OCI-LY7 (cell line): ENCODE measurements at regions not wholly inside any gene's neighbourhood (a gene's known extent, or its start where the extent isn't known, plus 50 kb on each side); places are given as distances from the start of the nearest gene placed in this dataset.

Experiments used
- BruUV-seq: library from RNA; stranded (reverse); fragments of 400-500 nt; replicated peaks from 2 replicates; lab custom pipeline; 2021; lab: Mats Ljungman, UMichigan
- CTCF ChIA-PET: fragments of 300-600 bp; sonication (Branson Sonifier 250); formaldehyde crosslinking; loops from one replicate; lab custom pipeline; 2022; ENCODE audit warnings: antibody characterized with exemption; ENCODE audit not compliant: unreplicated experiment; lab: Charles Lee
- POLR2A ChIA-PET: fragments of 300-600 bp; sonication (Branson Sonifier 250); formaldehyde crosslinking; loops from one replicate; lab custom pipeline; 2022; ENCODE audit warnings: antibody characterized with exemption; lab: Charles Lee
- DNase-seq: peaks from one replicate; pipeline ENCODE4 v3.0.0-alpha.2; 2015; ENCODE audit warnings: low spot score
- H2AFZ ChIP-seq: fragments of 200-600 bp; sonication (generic), shearing (Covaris generic); 2 replicates; pipeline ENCODE4 v1.6.1; 2014; ENCODE audit warnings: mild to moderate bottlenecking, antibody characterized with exemption, low read length, moderate library complexity
- H3K27ac ChIP-seq: fragments of 200-600 bp; sonication (generic); 2 replicates; pipeline ENCODE4 v1.5.1; 2014; ENCODE audit warnings: mixed run types, low read depth, mild to moderate bottlenecking, moderate library complexity, low read length, inconsistent platforms; ENCODE audit not compliant: poor library complexity, severe bottlenecking
- H3K36me3 ChIP-seq: fragments of 200-600 bp; sonication (generic); 2 replicates; pipeline ENCODE4 v1.6.1; 2014; ENCODE audit warnings: mild to moderate bottlenecking, antibody characterized with exemption, low read length, moderate library complexity, mixed read lengths; ENCODE audit not compliant: insufficient read depth
- H3K4me1 ChIP-seq: fragments of 200-600 bp; sonication (generic); 2 replicates; pipeline ENCODE4 v1.5.1; 2014; ENCODE audit warnings: mild to moderate bottlenecking, low read length; ENCODE audit not compliant: insufficient read depth, poor library complexity, severe bottlenecking
- H3K4me2 ChIP-seq: fragments of 200-600 bp; sonication (generic); 2 replicates; pipeline ENCODE4 v1.6.1; 2014; ENCODE audit warnings: mild to moderate bottlenecking, low read length
- H3K4me3 ChIP-seq: fragments of 200-600 bp; sonication (generic); 2 replicates; pipeline ENCODE4 v1.5.1; 2014; ENCODE audit warnings: mild to moderate bottlenecking, low read depth, low read length; ENCODE audit not compliant: poor library complexity, severe bottlenecking
- H3K79me2 ChIP-seq: fragments of 200-600 bp; sonication (generic); 2 replicates; pipeline ENCODE4 v1.6.1; 2016; ENCODE audit warnings: low read depth, mild to moderate bottlenecking, low read length, moderate library complexity, mixed read lengths; ENCODE audit not compliant: insufficient read depth
- H3K9me2 ChIP-seq: fragments of 200-600 bp; sonication (generic); 2 replicates; pipeline ENCODE4 v1.6.1; 2016; ENCODE audit warnings: mild to moderate bottlenecking, low read length, mixed read lengths; ENCODE audit not compliant: insufficient read depth
- H3K9me3 ChIP-seq: fragments of 200-600 bp; sonication (generic); 2 replicates; pipeline ENCODE4 v1.6.1; 2014; ENCODE audit warnings: mild to moderate bottlenecking, mixed run types, low read length, mixed read lengths
- H4K20me1 ChIP-seq: fragments of 200-600 bp; sonication (generic); 2 replicates; pipeline ENCODE4 v1.6.1; 2014; ENCODE audit warnings: mild to moderate bottlenecking, antibody characterized with exemption, low read length, moderate library complexity, mixed read lengths; ENCODE audit not compliant: insufficient read depth
- CTCF ChIP-seq: fragments of 200-600 bp; sonication (generic); conservative IDR thresholded peaks from 2 replicates; pipeline ENCODE4 v1.5.1; 2014; ENCODE audit warnings: mild to moderate bottlenecking, antibody characterized with exemption, low read length, moderate library complexity, mixed read lengths
- EZH2phosphoT487 ChIP-seq: fragments of 200-600 bp; sonication (generic); IDR thresholded peaks from 2 replicates; pipeline ENCODE4 v1.6.1; 2018; ENCODE audit warnings: low read depth, borderline replicate concordance, mild to moderate bottlenecking, mixed run types, antibody characterized with exemption, low read length, moderate library complexity, mixed read lengths
- intact Hi-C: fragments of 100-400 bp; cut with micrococcal nuclease; formaldehyde crosslinking; loops from one replicate; pipeline ENCODE4 v1.10.0; 2022; ENCODE audit not compliant: unreplicated experiment

- Histone ChIP-seq H4K20me1 (no peaks in the 10 kb centered on the region; the same call in 1 of the 2 replicates), H3K27ac (no peak overlapping the region), H2AFZ (no peak overlapping the region), H3K36me3 (no peaks in the 10 kb centered on the region), H3K79me2 (no peaks in the 10 kb centered on the region), H3K9me2 (no peaks in the 10 kb centered on the region), H3K4me3 (no peak overlapping the region), H3K9me3 (no peaks in the 10 kb centered on the region), H3K4me2 (no peak overlapping the region), H3K4me1 (no peaks in the 10 kb centered on the region)
- ChIA-PET CTCF (no interaction called here), POLR2A (interaction anchor here (0.5 to 1.5 kb wide), 3 partner anchors 131 to 735 kb away, joined by 3 read pairs; no protein-coding TSS in a partner anchor)
- DNase-seq = peak; percentile 67
- intact Hi-C loops = loop anchor here (1.0 kb wide), 1 partner anchor 125 kb away; no protein-coding TSS in a partner anchor
- no TSS peak for BruUV-seq
- peak; percentile 86 for TF ChIP-seq CTCF
- TF ChIP-seq EZH2phosphoT487 = no peak
Measured at GRCh38 chr2:191566344-191566743, 111.6 kb upstream of the NABP1 start.

- Histone ChIP-seq H3K4me2 (no peak overlapping the region), H3K9me2 (no peaks in the 10 kb centered on the region), H3K4me3 (no peak overlapping the region), H2AFZ (no peak overlapping the region), H3K9me3 (no peaks in the 10 kb centered on the region), H4K20me1 (no peaks in the 10 kb centered on the region; the same call in 1 of the 2 replicates), H3K79me2 (no peaks in the 10 kb centered on the region), H3K36me3 (no peaks in the 10 kb centered on the region), H3K27ac (no peak overlapping the region), H3K4me1 (no peaks in the 10 kb centered on the region)
- intact Hi-C loops = no loop called here
- no TSS peak for BruUV-seq
- DNase-seq = no peak
- TF ChIP-seq CTCF = no peak
- no peak for TF ChIP-seq EZH2phosphoT487
- CTCF ChIA-PET = interaction anchor here (0.6 kb wide), 2 partner anchors 110 to 595 kb away, joined by 3 read pairs; no protein-coding TSS in a partner anchor
- POLR2A ChIA-PET = interaction anchor here (1.5 kb wide), 1 partner anchor 130 kb away, joined by 3 read pairs; no protein-coding TSS in a partner anchor
Measured at GRCh38 chr2:191567206-191567605, 110.7 kb upstream of the NABP1 start.

- Histone ChIP-seq H3K36me3 (no peaks in the 10 kb centered on the region), H3K4me2 (no peak overlapping the region), H4K20me1 (no peaks in the 10 kb centered on the region; the same call in 1 of the 2 replicates), H3K79me2 (no peaks in the 10 kb centered on the region), H3K4me1 (no peaks in the 10 kb centered on the region), H2AFZ (no peak overlapping the region), H3K9me2 (no peaks in the 10 kb centered on the region), H3K27ac (no peak overlapping the region), H3K9me3 (no peaks in the 10 kb centered on the region), H3K4me3 (no peak overlapping the region)
- DNase-seq = no peak
- CTCF ChIA-PET = no interaction called here
- TF ChIP-seq CTCF = no peak
- no peak for TF ChIP-seq EZH2phosphoT487
- POLR2A ChIA-PET = interaction anchor here (1.4 kb wide), 1 partner anchor 109 kb away, joined by 4 read pairs; the partner anchor contains the start of gene NABP1
- intact Hi-C loops = no loop called here
- BruUV-seq = no TSS peak
Measured at GRCh38 chr2:191569025-191569424, 108.9 kb upstream of the NABP1 start.
